ENCODE measurements at regions not wholly inside any gene's neighbourhood (a gene's known extent, or its start where the extent isn't known, plus 50 kb on each side); places are given as distances from the start of the nearest gene placed in this dataset.
A peak's percentile ranks its signal among the peaks of the same experiment; 100 is the strongest.
"Not testable (repeated sequence)": the region's sequence is repeated elsewhere in the genome, so short reads cannot be mapped to it uniquely, and the experiment has no call there.

GRCh38 chr2:204143216-204144014, 206.9 kb downstream of the ICOS start:
- no peak for DNase-seq (ENCODE audit: low read depth, low spot score)

- DNase-seq (ENCODE audit: low read depth, low spot score), result no peak
Observed at GRCh38 chr2:204144492-204144891, 207.9 kb downstream of the ICOS start.

GRCh38 chr2:204145263-204145751, 208.7 kb downstream of the ICOS start:
- peak; percentile 58 for DNase-seq (ENCODE audit: low read depth, low spot score)

GRCh38 chr2:204145791-204146190, 209.2 kb downstream of the ICOS start:
- DNase-seq (ENCODE audit: low read depth, low spot score), result no peak

GRCh38 chr2:204147040-204147439, 210.5 kb downstream of the ICOS start:
- not testable (repeated sequence) for DNase-seq (ENCODE audit: low read depth, low spot score)

GRCh38 chr2:204150721-204151120, 214.2 kb downstream of the ICOS start:
- DNase-seq (ENCODE audit: low read depth, low spot score), result no peak

- DNase-seq (ENCODE audit: low read depth, low spot score), result no peak
Observed at GRCh38 chr2:204152616-204153015, 216.1 kb downstream of the ICOS start.

- DNase-seq (ENCODE audit: low read depth, low spot score), result no peak
Observed at GRCh38 chr2:204154863-204155262, 218.3 kb downstream of the ICOS start.

GRCh38 chr2:204156456-204156855, 219.9 kb downstream of the ICOS start:
- DNase-seq (ENCODE audit: low read depth, low spot score), result no peak

GRCh38 chr2:204157684-204158083, 221.1 kb downstream of the ICOS start:
- no peak for DNase-seq (ENCODE audit: low read depth, low spot score)

GRCh38 chr2:204159526-204159925, 223.0 kb downstream of the ICOS start:
- no peak for DNase-seq (ENCODE audit: low read depth, low spot score)

GRCh38 chr2:204160989-204161388, 224.4 kb downstream of the ICOS start:
- DNase-seq (ENCODE audit: low read depth, low spot score), result no peak

- no peak for DNase-seq (ENCODE audit: low read depth, low spot score)
Observed at GRCh38 chr2:204161886-204162285, 225.3 kb downstream of the ICOS start.

GRCh38 chr2:204166961-204167360, 230.4 kb downstream of the ICOS start:
- no peak for DNase-seq (ENCODE audit: low read depth, low spot score)

- not testable (repeated sequence) for DNase-seq (ENCODE audit: low read depth, low spot score)
Observed at GRCh38 chr2:204167670-204168069, 231.1 kb downstream of the ICOS start.

GRCh38 chr2:204170411-204170810, 233.8 kb downstream of the ICOS start:
- no peak for DNase-seq (ENCODE audit: low read depth, low spot score)

GRCh38 chr2:204171432-204172144, 235.0 kb downstream of the ICOS start:
- no peak for DNase-seq (ENCODE audit: low read depth, low spot score)

- no peak for DNase-seq (ENCODE audit: low read depth, low spot score)
Observed at GRCh38 chr2:204172145-204172600, 235.6 kb downstream of the ICOS start.

- no peak for DNase-seq (ENCODE audit: low read depth, low spot score)
Observed at GRCh38 chr2:204174034-204174433, 237.5 kb downstream of the ICOS start.

GRCh38 chr2:204175552-204176271, 239.1 kb downstream of the ICOS start:
- no peak for DNase-seq (ENCODE audit: low read depth, low spot score)

GRCh38 chr2:204176306-204176705, 239.7 kb downstream of the ICOS start:
- DNase-seq (ENCODE audit: low read depth, low spot score), result no peak

All from activated naive CD8-positive, alpha-beta T cell treated with anti-CD3 and anti-CD28 coated beads, Interleukin-2, amount 50 U/mL, for 16 hours (primary cell).